GM19043 (cell line): ENCODE measurements at regions not wholly inside any gene's neighbourhood (a gene's known extent, or its start where the extent isn't known, plus 50 kb on each side); places are given as distances from the start of the nearest gene placed in this dataset.

Experiments
- ATAC-seq: cut with Tn5 transposase; IDR thresholded peaks from one replicate; pipeline ENCODE4 v1.9.1; 2021; ENCODE audit warnings: low read depth; ENCODE audit not compliant: unreplicated experiment

- no peak for ATAC-seq
Measured at GRCh38 chr10:123549761-123550454, 116.2 kb upstream of the GPR26 start.

GRCh38 chr10:123550675-123551096 lies 115.5 kb upstream of the GPR26 start:
- no peak for ATAC-seq

- no peak for ATAC-seq
Measured at GRCh38 chr10:123551259-123551658, 114.9 kb upstream of the GPR26 start.

- ATAC-seq: no peak
Measured at GRCh38 chr10:123552760-123553554, 113.2 kb upstream of the GPR26 start.

- ATAC-seq: no peak
Measured at GRCh38 chr10:123553810-123554430, 112.2 kb upstream of the GPR26 start.

GRCh38 chr10:123554656-123555055 lies 111.5 kb upstream of the GPR26 start:
- no peak for ATAC-seq

- no peak for ATAC-seq
Measured at GRCh38 chr10:123555616-123556015, 110.5 kb upstream of the GPR26 start.

GRCh38 chr10:123556049-123556448 lies 110.1 kb upstream of the GPR26 start:
- ATAC-seq: no peak

GRCh38 chr10:123556736-123557135 lies 109.4 kb upstream of the GPR26 start:
- no peak for ATAC-seq

GRCh38 chr10:123557366-123558108 lies 108.6 kb upstream of the GPR26 start:
- ATAC-seq: no peak

- no peak for ATAC-seq
Measured at GRCh38 chr10:123558651-123559050, 107.5 kb upstream of the GPR26 start.

- no peak for ATAC-seq
Measured at GRCh38 chr10:123559066-123559822, 106.9 kb upstream of the GPR26 start.

GRCh38 chr10:123559823-123560092 lies 106.4 kb upstream of the GPR26 start:
- ATAC-seq: no peak

GRCh38 chr10:123560301-123561140 lies 105.6 kb upstream of the GPR26 start:
- no peak for ATAC-seq

GRCh38 chr10:123561141-123561440 lies 105.1 kb upstream of the GPR26 start:
- no peak for ATAC-seq

GRCh38 chr10:123562387-123562786 lies 103.8 kb upstream of the GPR26 start:
- ATAC-seq: no peak

GRCh38 chr10:123562811-123563580 lies 103.2 kb upstream of the GPR26 start:
- ATAC-seq: no peak

GRCh38 chr10:123563581-123563855 lies 102.6 kb upstream of the GPR26 start:
- ATAC-seq: no peak

GRCh38 chr10:123563994-123564393 lies 102.2 kb upstream of the GPR26 start:
- ATAC-seq: no peak
